Neural cell (in vitro differentiated cells): ENCODE measurements at regions not wholly inside any gene's neighbourhood (a gene's known extent, or its start where the extent isn't known, plus 50 kb on each side); places are given as distances from the start of the nearest gene placed in this dataset.

Experiments
- EP300 ChIP-seq: fragments of 450-650 bp; conservative IDR thresholded peaks from 2 replicates; pipeline ENCODE4 v1.6.1; 2014; ENCODE audit warnings: antibody characterized with exemption, mild to moderate bottlenecking, moderate library complexity; ENCODE audit not compliant: poor library complexity, severe bottlenecking
- EZH2 ChIP-seq: fragments of 200-600, 300-800 bp; shearing (Covaris generic), sonication (generic); IDR thresholded peaks from 2 replicates; pipeline ENCODE4 v1.6.1; 2014; ENCODE audit warnings: antibody characterized with exemption, low read length, borderline replicate concordance, mild to moderate bottlenecking; ENCODE audit not compliant: insufficient read depth, poor library complexity, severe bottlenecking
- MXI1 ChIP-seq: fragments of 450-650 bp; conservative IDR thresholded peaks from 2 replicates; pipeline ENCODE4 v1.6.1; 2014; ENCODE audit warnings: antibody characterized with exemption, mild to moderate bottlenecking; ENCODE audit not compliant: poor library complexity, severe bottlenecking
- POLR2AphosphoS5 ChIP-seq: IDR thresholded peaks from 2 replicates; pipeline ENCODE4 v1.6.1; 2012
- RAD21 ChIP-seq: fragments of 450-650 bp; conservative IDR thresholded peaks from 2 replicates; pipeline ENCODE4 v1.6.1; 2014; ENCODE audit warnings: antibody characterized with exemption, mild to moderate bottlenecking, moderate library complexity
- SMC3 ChIP-seq: fragments of 450-650 bp; conservative IDR thresholded peaks from 2 replicates; pipeline ENCODE4 v1.6.1; 2014; ENCODE audit warnings: antibody characterized with exemption, mild to moderate bottlenecking, moderate library complexity; ENCODE audit not compliant: poor library complexity
- TAF1 ChIP-seq: IDR thresholded peaks from 2 replicates; pipeline ENCODE4 v1.6.1; 2012; ENCODE audit warnings: low read depth
- TF ChIP-seq, protein P1 (sequence below): fragments of 450-650 bp; IDR thresholded peaks from 2 replicates; pipeline ENCODE4 v1.5.1; 2014; ENCODE audit warnings: antibody characterized with exemption, mild to moderate bottlenecking, moderate library complexity; ENCODE audit not compliant: poor library complexity, severe bottlenecking
- TF ChIP-seq, protein P2 (sequence below): IDR thresholded peaks from 2 replicates; pipeline ENCODE4 v1.6.1; 2012; ENCODE audit warnings: borderline replicate concordance

DNA sequence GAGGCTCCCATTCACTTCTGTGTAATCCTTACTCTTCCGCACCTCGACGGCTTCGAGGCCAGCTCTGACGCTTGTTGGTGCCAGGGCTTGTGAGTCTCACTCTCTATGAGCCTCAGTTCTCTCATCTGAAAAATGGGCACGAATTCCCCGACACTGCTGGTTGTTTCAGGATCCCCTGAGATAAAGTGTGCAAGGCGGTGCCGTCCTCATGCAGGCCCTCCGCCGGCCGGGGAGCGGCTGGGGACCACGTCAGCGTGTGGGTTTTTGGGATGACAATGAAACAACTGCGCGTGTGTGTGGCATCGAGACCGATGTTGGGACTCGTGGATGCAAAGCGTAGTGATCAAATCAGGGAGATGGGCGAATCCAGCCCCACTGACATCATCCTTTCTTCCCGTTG lies 75.6 kb downstream of the FOXL3 start:
- TF ChIP-seq MXI1 = no peak
- TF ChIP-seq, protein P1, sequence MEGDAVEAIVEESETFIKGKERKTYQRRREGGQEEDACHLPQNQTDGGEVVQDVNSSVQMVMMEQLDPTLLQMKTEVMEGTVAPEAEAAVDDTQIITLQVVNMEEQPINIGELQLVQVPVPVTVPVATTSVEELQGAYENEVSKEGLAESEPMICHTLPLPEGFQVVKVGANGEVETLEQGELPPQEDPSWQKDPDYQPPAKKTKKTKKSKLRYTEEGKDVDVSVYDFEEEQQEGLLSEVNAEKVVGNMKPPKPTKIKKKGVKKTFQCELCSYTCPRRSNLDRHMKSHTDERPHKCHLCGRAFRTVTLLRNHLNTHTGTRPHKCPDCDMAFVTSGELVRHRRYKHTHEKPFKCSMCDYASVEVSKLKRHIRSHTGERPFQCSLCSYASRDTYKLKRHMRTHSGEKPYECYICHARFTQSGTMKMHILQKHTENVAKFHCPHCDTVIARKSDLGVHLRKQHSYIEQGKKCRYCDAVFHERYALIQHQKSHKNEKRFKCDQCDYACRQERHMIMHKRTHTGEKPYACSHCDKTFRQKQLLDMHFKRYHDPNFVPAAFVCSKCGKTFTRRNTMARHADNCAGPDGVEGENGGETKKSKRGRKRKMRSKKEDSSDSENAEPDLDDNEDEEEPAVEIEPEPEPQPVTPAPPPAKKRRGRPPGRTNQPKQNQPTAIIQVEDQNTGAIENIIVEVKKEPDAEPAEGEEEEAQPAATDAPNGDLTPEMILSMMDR = no peak
- TF ChIP-seq RAD21 = no peak
- TF ChIP-seq POLR2AphosphoS5 = no peak
- no peak for TF ChIP-seq EZH2
- no peak for TF ChIP-seq SMC3
- TF ChIP-seq, protein P2, sequence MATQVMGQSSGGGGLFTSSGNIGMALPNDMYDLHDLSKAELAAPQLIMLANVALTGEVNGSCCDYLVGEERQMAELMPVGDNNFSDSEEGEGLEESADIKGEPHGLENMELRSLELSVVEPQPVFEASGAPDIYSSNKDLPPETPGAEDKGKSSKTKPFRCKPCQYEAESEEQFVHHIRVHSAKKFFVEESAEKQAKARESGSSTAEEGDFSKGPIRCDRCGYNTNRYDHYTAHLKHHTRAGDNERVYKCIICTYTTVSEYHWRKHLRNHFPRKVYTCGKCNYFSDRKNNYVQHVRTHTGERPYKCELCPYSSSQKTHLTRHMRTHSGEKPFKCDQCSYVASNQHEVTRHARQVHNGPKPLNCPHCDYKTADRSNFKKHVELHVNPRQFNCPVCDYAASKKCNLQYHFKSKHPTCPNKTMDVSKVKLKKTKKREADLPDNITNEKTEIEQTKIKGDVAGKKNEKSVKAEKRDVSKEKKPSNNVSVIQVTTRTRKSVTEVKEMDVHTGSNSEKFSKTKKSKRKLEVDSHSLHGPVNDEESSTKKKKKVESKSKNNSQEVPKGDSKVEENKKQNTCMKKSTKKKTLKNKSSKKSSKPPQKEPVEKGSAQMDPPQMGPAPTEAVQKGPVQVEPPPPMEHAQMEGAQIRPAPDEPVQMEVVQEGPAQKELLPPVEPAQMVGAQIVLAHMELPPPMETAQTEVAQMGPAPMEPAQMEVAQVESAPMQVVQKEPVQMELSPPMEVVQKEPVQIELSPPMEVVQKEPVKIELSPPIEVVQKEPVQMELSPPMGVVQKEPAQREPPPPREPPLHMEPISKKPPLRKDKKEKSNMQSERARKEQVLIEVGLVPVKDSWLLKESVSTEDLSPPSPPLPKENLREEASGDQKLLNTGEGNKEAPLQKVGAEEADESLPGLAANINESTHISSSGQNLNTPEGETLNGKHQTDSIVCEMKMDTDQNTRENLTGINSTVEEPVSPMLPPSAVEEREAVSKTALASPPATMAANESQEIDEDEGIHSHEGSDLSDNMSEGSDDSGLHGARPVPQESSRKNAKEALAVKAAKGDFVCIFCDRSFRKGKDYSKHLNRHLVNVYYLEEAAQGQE = no peak
- TF ChIP-seq TAF1 = no peak
- no peak for TF ChIP-seq EP300
